Immature natural killer cell (primary cell): ENCODE measurements at regions not wholly inside any gene's neighbourhood (a gene's known extent, or its start where the extent isn't known, plus 50 kb on each side); places are given as distances from the start of the nearest gene placed in this dataset.

ENCODE experiments used
- DNase-seq, 3 donors: peaks; one replicate each; pipeline ENCODE4 v3.0.0; 2022; ENCODE audit warnings: mixed read lengths in 1 of 3
- H3K27ac Mint-ChIP-seq, 6 donors: one replicate each; pipeline ENCODE4 v1.8.0; 2020; ENCODE audit warnings: mixed read lengths in 6 of 6, mild to moderate bottlenecking in 5 of 6, inconsistent platforms in 4 of 6, moderate library complexity in 3 of 6
- H3K27me3 Mint-ChIP-seq, 3 donors: one replicate each; pipeline ENCODE4 v1.8.0; 2020 to 2021; ENCODE audit warnings: low read depth in 3 of 3, mild to moderate bottlenecking in 3 of 3, mixed read lengths in 3 of 3, moderate library complexity in 3 of 3, inconsistent platforms in 1 of 3
- H3K36me3 Mint-ChIP-seq, 3 donors: one replicate each; pipeline ENCODE4 v1.8.0; 2020; ENCODE audit warnings: mixed read lengths in 3 of 3, inconsistent platforms in 2 of 3, mild to moderate bottlenecking in 2 of 3
- H3K4me1 Mint-ChIP-seq, 2 donors: one replicate each; pipeline ENCODE4 v1.8.0; 2020; ENCODE audit warnings: inconsistent platforms in 2 of 2, mild to moderate bottlenecking in 2 of 2, mixed read lengths in 2 of 2, moderate library complexity in 1 of 2
- H3K4me3 Mint-ChIP-seq, 5 donors: one replicate each; pipeline ENCODE4 v1.8.0; 2020; ENCODE audit warnings: mild to moderate bottlenecking in 5 of 5, mixed read lengths in 5 of 5, inconsistent platforms in 3 of 5, moderate library complexity in 3 of 5
- H3K9me3 Mint-ChIP-seq, 6 donors: one replicate each; pipeline ENCODE4 v1.8.0; 2020; ENCODE audit warnings: mild to moderate bottlenecking in 6 of 6, mixed read lengths in 6 of 6, inconsistent platforms in 4 of 6, moderate library complexity in 3 of 6

- no peaks in the 10 kb centered on the region for H3K27me3 Mint-ChIP-seq
- H3K27ac Mint-ChIP-seq: no peak overlapping the region
- no peaks in the 10 kb centered on the region for H3K36me3 Mint-ChIP-seq
- H3K4me1 Mint-ChIP-seq: no peaks in the 10 kb centered on the region
- H3K9me3 Mint-ChIP-seq: peaks cover 6 to 24% (median 14%) of the 10 kb centered on the region in 6 donors
- no peak overlapping the region for H3K4me3 Mint-ChIP-seq
- DNase-seq: no peak
Measured at GRCh38 chr4:44908565-44908964, 182.2 kb upstream of the GNPDA2 start.

GRCh38 chr4:44872246-44872645 is 145.9 kb upstream of the GNPDA2 start:
- no peaks in the 10 kb centered on the region for H3K27me3 Mint-ChIP-seq
- peaks cover 2 to 33% (median 13%) of the 10 kb centered on the region in 6 donors for H3K9me3 Mint-ChIP-seq
- no peaks in the 10 kb centered on the region for H3K36me3 Mint-ChIP-seq
- no peak overlapping the region for H3K27ac Mint-ChIP-seq
- DNase-seq: no peak
- H3K4me3 Mint-ChIP-seq: no peak overlapping the region
- H3K4me1 Mint-ChIP-seq: no peaks in the 10 kb centered on the region

- H3K4me3 Mint-ChIP-seq: no peak overlapping the region
- H3K27ac Mint-ChIP-seq: no peak overlapping the region
- H3K27me3 Mint-ChIP-seq: no peaks in the 10 kb centered on the region
- peaks cover 2 to 34% (median 14%) of the 10 kb centered on the region in 6 donors for H3K9me3 Mint-ChIP-seq
- no peaks in the 10 kb centered on the region for H3K36me3 Mint-ChIP-seq
- no peaks in the 10 kb centered on the region for H3K4me1 Mint-ChIP-seq
- DNase-seq: no peak
Measured at GRCh38 chr4:44871133-44871532, 144.8 kb upstream of the GNPDA2 start.

- H3K4me1 Mint-ChIP-seq: no peaks in the 10 kb centered on the region
- no peak overlapping the region for H3K27ac Mint-ChIP-seq
- peaks cover 2 to 39% (median 12%) of the 10 kb centered on the region in 6 donors for H3K9me3 Mint-ChIP-seq
- DNase-seq: no peak
- no peaks in the 10 kb centered on the region for H3K36me3 Mint-ChIP-seq
- H3K27me3 Mint-ChIP-seq: peaks cover 0 to 2% (median 0%) of the 10 kb centered on the region in 3 donors
- H3K4me3 Mint-ChIP-seq: no peak overlapping the region
Measured at GRCh38 chr4:44869985-44870384, 143.6 kb upstream of the GNPDA2 start.

GRCh38 chr4:44869222-44869882 is 143.0 kb upstream of the GNPDA2 start:
- Mint-ChIP-seq H3K4me3 (no peak overlapping the region), H3K9me3 (peaks cover 6 to 39% (median 13%) of the 10 kb centered on the region in 6 donors), H3K36me3 (no peaks in the 10 kb centered on the region), H3K4me1 (no peaks in the 10 kb centered on the region), H3K27ac (no peak overlapping the region), H3K27me3 (peaks cover 0 to 2% (median 0%) of the 10 kb centered on the region in 3 donors)
- DNase-seq: no peak

GRCh38 chr4:44861756-44862155 is 135.4 kb upstream of the GNPDA2 start:
- Mint-ChIP-seq H3K27ac (no peak overlapping the region), H3K36me3 (no peaks in the 10 kb centered on the region), H3K4me3 (no peak overlapping the region), H3K9me3 (peaks cover 2 to 14% (median 8%) of the 10 kb centered on the region in 6 donors), H3K27me3 (peaks cover 0 to 4% (median 1%) of the 10 kb centered on the region in 3 donors), H3K4me1 (no peaks in the 10 kb centered on the region)
- DNase-seq: no peak

GRCh38 chr4:44859477-44859876 is 133.1 kb upstream of the GNPDA2 start:
- H3K9me3 Mint-ChIP-seq: peaks cover 2 to 12% (median 7%) of the 10 kb centered on the region in 6 donors
- peaks cover 0 to 2% (median 1%) of the 10 kb centered on the region in 3 donors for H3K27me3 Mint-ChIP-seq
- H3K27ac Mint-ChIP-seq: no peak overlapping the region
- DNase-seq: no peak
- no peaks in the 10 kb centered on the region for H3K36me3 Mint-ChIP-seq
- H3K4me3 Mint-ChIP-seq: no peak overlapping the region
- H3K4me1 Mint-ChIP-seq: no peaks in the 10 kb centered on the region

- Mint-ChIP-seq H3K36me3 (no peaks in the 10 kb centered on the region), H3K4me3 (no peak overlapping the region), H3K27ac (no peak overlapping the region), H3K4me1 (no peaks in the 10 kb centered on the region), H3K9me3 (peaks cover 0 to 48% (median 11%) of the 10 kb centered on the region in 6 donors), H3K27me3 (peaks cover 0 to 1% (median 0%) of the 10 kb centered on the region in 3 donors)
- no peak for DNase-seq
Measured at GRCh38 chr4:44848466-44848865, 122.1 kb upstream of the GNPDA2 start.

GRCh38 chr4:44845993-44846392 is 119.6 kb upstream of the GNPDA2 start:
- Mint-ChIP-seq H3K36me3 (no peaks in the 10 kb centered on the region), H3K9me3 (peaks cover 0 to 33% (median 3%) of the 10 kb centered on the region in 6 donors), H3K4me1 (no peaks in the 10 kb centered on the region), H3K4me3 (no peak overlapping the region), H3K27me3 (peaks cover 0 to 1% (median 0%) of the 10 kb centered on the region in 3 donors), H3K27ac (no peak overlapping the region)
- no peak for DNase-seq

GRCh38 chr4:44845309-44845708 is 119.0 kb upstream of the GNPDA2 start:
- Mint-ChIP-seq H3K4me3 (no peak overlapping the region), H3K4me1 (no peaks in the 10 kb centered on the region), H3K27me3 (peaks cover 0 to 1% (median 0%) of the 10 kb centered on the region in 3 donors), H3K36me3 (no peaks in the 10 kb centered on the region), H3K27ac (no peak overlapping the region), H3K9me3 (peaks cover 0 to 31% (median 3%) of the 10 kb centered on the region in 6 donors)
- no peak for DNase-seq

GRCh38 chr4:44842531-44842930 is 116.2 kb upstream of the GNPDA2 start:
- peaks cover 0 to 22% (median 2%) of the 10 kb centered on the region in 6 donors for H3K9me3 Mint-ChIP-seq
- no peaks in the 10 kb centered on the region for H3K27me3 Mint-ChIP-seq
- H3K4me1 Mint-ChIP-seq: no peaks in the 10 kb centered on the region
- no peak overlapping the region for H3K27ac Mint-ChIP-seq
- no peak for DNase-seq
- no peak overlapping the region for H3K4me3 Mint-ChIP-seq
- no peaks in the 10 kb centered on the region for H3K36me3 Mint-ChIP-seq

- no peaks in the 10 kb centered on the region for H3K4me1 Mint-ChIP-seq
- H3K9me3 Mint-ChIP-seq: peaks cover 3 to 20% (median 6%) of the 10 kb centered on the region in 6 donors
- H3K27ac Mint-ChIP-seq: no peak overlapping the region
Measured at GRCh38 chr4:44817930-44818329, 91.6 kb upstream of the GNPDA2 start.

GRCh38 chr4:44806071-44806470 is 79.7 kb upstream of the GNPDA2 start:
- no peak overlapping the region for H3K4me3 Mint-ChIP-seq
- DNase-seq: no peak
- peaks cover 0 to 2% (median 0%) of the 10 kb centered on the region in 3 donors for H3K27me3 Mint-ChIP-seq
- H3K36me3 Mint-ChIP-seq: no peaks in the 10 kb centered on the region
- peaks cover 0 to 6% (median 0%) of the 10 kb centered on the region in 6 donors for H3K9me3 Mint-ChIP-seq
- H3K4me1 Mint-ChIP-seq: no peaks in the 10 kb centered on the region
- H3K27ac Mint-ChIP-seq: no peak overlapping the region

More at GRCh38 chr4:44817930-44818329, 91.6 kb upstream of the GNPDA2 start:
- H3K27me3 Mint-ChIP-seq: no peaks in the 10 kb centered on the region
- no peak overlapping the region for H3K4me3 Mint-ChIP-seq
- DNase-seq: no peak
- H3K36me3 Mint-ChIP-seq: no peaks in the 10 kb centered on the region

- H3K36me3 Mint-ChIP-seq: no peaks in the 10 kb centered on the region
- peaks cover 0 to 6% (median 4%) of the 10 kb centered on the region in 6 donors for H3K9me3 Mint-ChIP-seq
- no peak overlapping the region for H3K27ac Mint-ChIP-seq
- H3K4me1 Mint-ChIP-seq: no peaks in the 10 kb centered on the region
- DNase-seq: no peak
- peaks cover 0 to 1% (median 0%) of the 10 kb centered on the region in 3 donors for H3K27me3 Mint-ChIP-seq
- no peak overlapping the region for H3K4me3 Mint-ChIP-seq
Measured at GRCh38 chr4:44804301-44804700, 77.9 kb upstream of the GNPDA2 start.

GRCh38 chr4:44801384-44801783 is 75.0 kb upstream of the GNPDA2 start:
- Mint-ChIP-seq H3K27ac (no peak overlapping the region), H3K27me3 (no peaks in the 10 kb centered on the region), H3K4me1 (no peaks in the 10 kb centered on the region), H3K9me3 (peaks cover 2 to 17% (median 12%) of the 10 kb centered on the region in 6 donors), H3K4me3 (no peak overlapping the region), H3K36me3 (no peaks in the 10 kb centered on the region)
- no peak for DNase-seq
